ENCODE measurements at regions not wholly inside any gene's neighbourhood (a gene's known extent, or its start where the extent isn't known, plus 50 kb on each side); places are given as distances from the start of the nearest gene placed in this dataset.

DNA sequence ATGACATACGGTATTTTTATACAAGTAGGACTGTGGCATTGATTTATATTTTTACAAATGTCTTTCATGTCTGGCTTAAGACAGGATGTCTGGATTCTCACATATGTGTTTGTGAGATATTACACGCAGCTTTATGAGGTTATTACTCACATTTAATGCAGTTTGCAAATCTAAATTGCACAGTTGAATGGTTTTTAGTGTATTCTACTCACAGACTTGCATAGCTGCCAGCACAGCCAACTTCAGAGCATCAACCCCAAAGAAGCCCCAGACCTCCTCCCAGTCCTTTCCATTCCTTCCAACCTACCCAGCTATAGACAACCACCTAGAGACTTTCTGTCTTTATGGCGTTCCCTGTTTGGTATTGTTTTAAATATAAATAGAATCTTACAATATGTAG lies 193.8 kb upstream of the SHH start:
- TF ChIP-seq, protein P1, sequence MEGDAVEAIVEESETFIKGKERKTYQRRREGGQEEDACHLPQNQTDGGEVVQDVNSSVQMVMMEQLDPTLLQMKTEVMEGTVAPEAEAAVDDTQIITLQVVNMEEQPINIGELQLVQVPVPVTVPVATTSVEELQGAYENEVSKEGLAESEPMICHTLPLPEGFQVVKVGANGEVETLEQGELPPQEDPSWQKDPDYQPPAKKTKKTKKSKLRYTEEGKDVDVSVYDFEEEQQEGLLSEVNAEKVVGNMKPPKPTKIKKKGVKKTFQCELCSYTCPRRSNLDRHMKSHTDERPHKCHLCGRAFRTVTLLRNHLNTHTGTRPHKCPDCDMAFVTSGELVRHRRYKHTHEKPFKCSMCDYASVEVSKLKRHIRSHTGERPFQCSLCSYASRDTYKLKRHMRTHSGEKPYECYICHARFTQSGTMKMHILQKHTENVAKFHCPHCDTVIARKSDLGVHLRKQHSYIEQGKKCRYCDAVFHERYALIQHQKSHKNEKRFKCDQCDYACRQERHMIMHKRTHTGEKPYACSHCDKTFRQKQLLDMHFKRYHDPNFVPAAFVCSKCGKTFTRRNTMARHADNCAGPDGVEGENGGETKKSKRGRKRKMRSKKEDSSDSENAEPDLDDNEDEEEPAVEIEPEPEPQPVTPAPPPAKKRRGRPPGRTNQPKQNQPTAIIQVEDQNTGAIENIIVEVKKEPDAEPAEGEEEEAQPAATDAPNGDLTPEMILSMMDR (conservative IDR thresholded peaks at IDR 0.05 in 1 of 2, IDR thresholded peaks at IDR 0.05 in 1 of 2; ENCODE audit: low read depth in 1 of 2, low read length in 2 of 2), result no peak
- no peak for TF ChIP-seq EZH2 (IDR thresholded peaks at IDR 0.05; ENCODE audit: low read length, missing control alignments)
